OCI-LY7 (cell line): ENCODE measurements at regions not wholly inside any gene's neighbourhood (a gene's known extent, or its start where the extent isn't known, plus 50 kb on each side); places are given as distances from the start of the nearest gene placed in this dataset.

ENCODE experiments used
- BruUV-seq: library from RNA; stranded (reverse); fragments of 400-500 nt; replicated peaks from 2 replicates; lab custom pipeline; 2021; lab: Mats Ljungman, UMichigan
- CTCF ChIA-PET: fragments of 300-600 bp; sonication (Branson Sonifier 250); formaldehyde crosslinking; loops from one replicate; lab custom pipeline; 2022; ENCODE audit warnings: antibody characterized with exemption; ENCODE audit not compliant: unreplicated experiment; lab: Charles Lee
- POLR2A ChIA-PET: fragments of 300-600 bp; sonication (Branson Sonifier 250); formaldehyde crosslinking; loops from one replicate; lab custom pipeline; 2022; ENCODE audit warnings: antibody characterized with exemption; lab: Charles Lee
- DNase-seq: peaks from one replicate; pipeline ENCODE4 v3.0.0-alpha.2; 2015; ENCODE audit warnings: low spot score
- H2AFZ ChIP-seq: fragments of 200-600 bp; sonication (generic), shearing (Covaris generic); 2 replicates; pipeline ENCODE4 v1.6.1; 2014; ENCODE audit warnings: mild to moderate bottlenecking, antibody characterized with exemption, low read length, moderate library complexity
- H3K27ac ChIP-seq: fragments of 200-600 bp; sonication (generic); 2 replicates; pipeline ENCODE4 v1.5.1; 2014; ENCODE audit warnings: mixed run types, low read depth, mild to moderate bottlenecking, moderate library complexity, low read length, inconsistent platforms; ENCODE audit not compliant: poor library complexity, severe bottlenecking
- H3K36me3 ChIP-seq: fragments of 200-600 bp; sonication (generic); 2 replicates; pipeline ENCODE4 v1.6.1; 2014; ENCODE audit warnings: mild to moderate bottlenecking, antibody characterized with exemption, low read length, moderate library complexity, mixed read lengths; ENCODE audit not compliant: insufficient read depth
- H3K4me1 ChIP-seq: fragments of 200-600 bp; sonication (generic); 2 replicates; pipeline ENCODE4 v1.5.1; 2014; ENCODE audit warnings: mild to moderate bottlenecking, low read length; ENCODE audit not compliant: insufficient read depth, poor library complexity, severe bottlenecking
- H3K4me2 ChIP-seq: fragments of 200-600 bp; sonication (generic); 2 replicates; pipeline ENCODE4 v1.6.1; 2014; ENCODE audit warnings: mild to moderate bottlenecking, low read length
- H3K4me3 ChIP-seq: fragments of 200-600 bp; sonication (generic); 2 replicates; pipeline ENCODE4 v1.5.1; 2014; ENCODE audit warnings: mild to moderate bottlenecking, low read depth, low read length; ENCODE audit not compliant: poor library complexity, severe bottlenecking
- H3K79me2 ChIP-seq: fragments of 200-600 bp; sonication (generic); 2 replicates; pipeline ENCODE4 v1.6.1; 2016; ENCODE audit warnings: low read depth, mild to moderate bottlenecking, low read length, moderate library complexity, mixed read lengths; ENCODE audit not compliant: insufficient read depth
- H3K9me2 ChIP-seq: fragments of 200-600 bp; sonication (generic); 2 replicates; pipeline ENCODE4 v1.6.1; 2016; ENCODE audit warnings: mild to moderate bottlenecking, low read length, mixed read lengths; ENCODE audit not compliant: insufficient read depth
- H3K9me3 ChIP-seq: fragments of 200-600 bp; sonication (generic); 2 replicates; pipeline ENCODE4 v1.6.1; 2014; ENCODE audit warnings: mild to moderate bottlenecking, mixed run types, low read length, mixed read lengths
- H4K20me1 ChIP-seq: fragments of 200-600 bp; sonication (generic); 2 replicates; pipeline ENCODE4 v1.6.1; 2014; ENCODE audit warnings: mild to moderate bottlenecking, antibody characterized with exemption, low read length, moderate library complexity, mixed read lengths; ENCODE audit not compliant: insufficient read depth
- CTCF ChIP-seq: fragments of 200-600 bp; sonication (generic); conservative IDR thresholded peaks from 2 replicates; pipeline ENCODE4 v1.5.1; 2014; ENCODE audit warnings: mild to moderate bottlenecking, antibody characterized with exemption, low read length, moderate library complexity, mixed read lengths
- EZH2phosphoT487 ChIP-seq: fragments of 200-600 bp; sonication (generic); IDR thresholded peaks from 2 replicates; pipeline ENCODE4 v1.6.1; 2018; ENCODE audit warnings: low read depth, borderline replicate concordance, mild to moderate bottlenecking, mixed run types, antibody characterized with exemption, low read length, moderate library complexity, mixed read lengths
- intact Hi-C: fragments of 100-400 bp; cut with micrococcal nuclease; formaldehyde crosslinking; loops from one replicate; pipeline ENCODE4 v1.10.0; 2022; ENCODE audit not compliant: unreplicated experiment

GRCh38 chr5:5816960-5817359, 394.5 kb downstream of the ICE1 start:
- no peak overlapping the region for H3K27ac ChIP-seq
- H3K4me2 ChIP-seq = no peak overlapping the region
- no peak for TF ChIP-seq CTCF
- TF ChIP-seq EZH2phosphoT487 = no peak
- H2AFZ ChIP-seq = no peak overlapping the region
- DNase-seq = no peak
- H3K79me2 ChIP-seq = no peaks in the 10 kb centered on the region
- ChIA-PET CTCF (no interaction called here), POLR2A (no interaction called here)
- no peaks in the 10 kb centered on the region for H3K9me2 ChIP-seq
- no TSS peak for BruUV-seq
- H4K20me1 ChIP-seq = no peaks in the 10 kb centered on the region
- no peaks in the 10 kb centered on the region for H3K9me3 ChIP-seq
- H3K4me3 ChIP-seq = no peak overlapping the region
- intact Hi-C loops = no loop called here
- H3K36me3 ChIP-seq = no peaks in the 10 kb centered on the region
- no peaks in the 10 kb centered on the region for H3K4me1 ChIP-seq

GRCh38 chr5:5813441-5813840, 391.0 kb downstream of the ICE1 start:
- CTCF ChIA-PET = no interaction called here
- H3K36me3 ChIP-seq = no peaks in the 10 kb centered on the region
- no peak for DNase-seq
- intact Hi-C loops = no loop called here
- H3K79me2 ChIP-seq = no peaks in the 10 kb centered on the region
- H3K4me1 ChIP-seq = no peaks in the 10 kb centered on the region
- no peak overlapping the region for H3K4me2 ChIP-seq
- H3K4me3 ChIP-seq = no peak overlapping the region
- H4K20me1 ChIP-seq = no peaks in the 10 kb centered on the region
- no peaks in the 10 kb centered on the region for H3K9me2 ChIP-seq
- no peak for TF ChIP-seq EZH2phosphoT487
- no peak for TF ChIP-seq CTCF
- no peaks in the 10 kb centered on the region for H3K9me3 ChIP-seq
- POLR2A ChIA-PET = interaction anchor here (0.6 to 1.3 kb wide), 3 partner anchors 10 to 178 kb away, joined by 3 to 4 read pairs (median 3); no protein-coding TSS in a partner anchor
- no peak overlapping the region for H2AFZ ChIP-seq
- BruUV-seq = no TSS peak
- no peak overlapping the region for H3K27ac ChIP-seq

GRCh38 chr5:5810461-5810860, 388.0 kb downstream of the ICE1 start:
- H2AFZ ChIP-seq = no peak overlapping the region
- BruUV-seq = no TSS peak
- no peak for DNase-seq
- H3K4me3 ChIP-seq = no peak overlapping the region
- H3K9me3 ChIP-seq = no peaks in the 10 kb centered on the region
- H3K9me2 ChIP-seq = no peaks in the 10 kb centered on the region
- no peak overlapping the region for H3K27ac ChIP-seq
- ChIA-PET POLR2A (no interaction called here), CTCF (no interaction called here)
- H3K36me3 ChIP-seq = no peaks in the 10 kb centered on the region
- TF ChIP-seq EZH2phosphoT487 (no peak), CTCF (no peak)
- H3K4me1 ChIP-seq = no peaks in the 10 kb centered on the region
- no peaks in the 10 kb centered on the region for H4K20me1 ChIP-seq
- no peak overlapping the region for H3K4me2 ChIP-seq
- no peaks in the 10 kb centered on the region for H3K79me2 ChIP-seq
- intact Hi-C loops = no loop called here
